ENCODE measurements at regions not wholly inside any gene's neighbourhood (a gene's known extent, or its start where the extent isn't known, plus 50 kb on each side); places are given as distances from the start of the nearest gene placed in this dataset.

- no peak for DNase-seq
Observed at GRCh38 chr14:97457575-97458085, 660.4 kb downstream of the VRK1 start.

DNA sequence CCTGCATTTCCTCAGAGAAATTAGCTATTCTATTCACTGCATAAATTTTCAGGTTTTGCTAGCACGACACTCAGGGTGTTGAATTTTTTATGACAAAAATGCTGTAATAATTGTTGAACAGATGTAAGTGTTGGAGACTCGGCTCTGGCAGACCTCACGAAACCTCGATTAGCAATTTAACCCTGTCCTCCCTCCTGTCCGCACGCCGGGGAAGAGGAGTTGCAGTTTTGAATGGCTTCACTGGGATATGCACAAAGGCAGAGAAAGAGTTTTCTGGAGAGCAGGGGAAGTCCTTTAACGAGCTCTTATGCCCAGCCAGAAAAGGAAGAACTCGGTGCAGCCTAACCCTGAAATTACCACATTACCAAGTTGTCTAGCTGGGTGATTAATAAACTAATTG is 661.1 kb downstream of the VRK1 start:
- no peak for DNase-seq

- no peak for DNase-seq
Observed at GRCh38 chr14:97458661-97459579, 661.7 kb downstream of the VRK1 start.

DNA sequence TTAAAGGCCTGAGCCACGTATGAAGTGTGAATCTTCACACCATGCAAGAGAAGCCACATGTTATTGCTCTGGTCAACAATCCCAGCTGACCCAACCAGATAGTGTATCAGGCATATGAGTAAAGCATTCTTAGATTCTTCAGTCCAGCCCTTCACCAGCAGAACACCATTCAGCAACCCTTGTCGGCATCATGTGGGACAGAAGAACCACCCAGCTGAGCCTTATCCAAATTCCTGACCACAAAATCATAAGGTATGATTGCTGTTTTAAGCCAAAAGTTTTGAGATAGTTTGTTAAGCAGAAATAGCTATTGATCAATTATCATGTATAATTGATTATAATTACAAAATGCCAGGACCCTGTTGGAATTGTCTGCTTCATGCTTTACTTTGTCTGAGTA is 664.9 kb downstream of the VRK1 start:
- DNase-seq = no peak

DNA sequence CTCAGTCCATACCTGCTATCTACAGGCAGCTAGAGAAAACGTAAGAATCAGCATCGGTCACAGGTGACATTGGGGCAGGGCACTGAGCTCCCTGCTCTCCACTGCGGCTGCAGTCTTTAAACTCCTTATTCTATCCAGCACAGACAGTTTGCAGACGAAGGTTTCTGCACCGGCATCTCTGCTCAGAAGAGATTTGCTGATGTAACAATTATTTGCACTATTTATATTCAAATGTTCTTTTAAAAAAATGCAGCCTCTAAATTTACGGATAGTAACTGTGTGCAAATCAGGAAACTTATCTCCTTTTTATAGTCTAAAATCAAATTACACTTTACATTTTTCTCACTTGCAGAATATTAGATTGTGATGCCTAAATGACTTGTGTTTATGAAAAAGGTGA is 671.0 kb downstream of the VRK1 start:
- no peak for DNase-seq

GRCh38 chr14:97477353-97477752 is 680.2 kb downstream of the VRK1 start:
- no peak for DNase-seq

GRCh38 chr14:97485201-97485600 is 688.0 kb downstream of the VRK1 start:
- no peak for DNase-seq

DNA sequence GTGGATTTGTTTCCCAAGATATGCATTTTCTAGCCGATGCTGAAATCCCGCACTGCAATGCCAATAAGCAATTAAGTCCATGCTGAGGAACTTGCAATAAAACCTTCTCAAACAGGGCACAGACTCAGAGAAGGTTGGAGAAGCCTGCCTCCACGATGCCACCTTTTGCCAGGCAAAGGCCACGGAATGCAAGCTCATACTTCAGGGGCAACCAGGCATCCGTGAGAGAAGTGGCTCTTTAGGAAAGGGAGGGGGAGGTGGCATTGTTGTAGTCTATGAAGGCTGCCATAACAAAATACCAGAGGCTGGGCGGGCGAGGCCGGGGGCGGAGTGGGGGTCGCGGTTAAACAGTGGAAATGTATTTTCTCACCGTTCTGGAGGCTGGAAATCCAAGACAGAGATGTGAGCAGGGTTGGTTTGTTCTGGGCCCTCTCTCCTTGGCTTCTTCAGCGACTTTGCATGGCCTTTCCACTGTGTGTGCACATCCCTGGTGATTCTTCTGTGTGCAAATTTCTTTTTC is 689.5 kb downstream of the VRK1 start:
- DNase-seq = no peak

DNA sequence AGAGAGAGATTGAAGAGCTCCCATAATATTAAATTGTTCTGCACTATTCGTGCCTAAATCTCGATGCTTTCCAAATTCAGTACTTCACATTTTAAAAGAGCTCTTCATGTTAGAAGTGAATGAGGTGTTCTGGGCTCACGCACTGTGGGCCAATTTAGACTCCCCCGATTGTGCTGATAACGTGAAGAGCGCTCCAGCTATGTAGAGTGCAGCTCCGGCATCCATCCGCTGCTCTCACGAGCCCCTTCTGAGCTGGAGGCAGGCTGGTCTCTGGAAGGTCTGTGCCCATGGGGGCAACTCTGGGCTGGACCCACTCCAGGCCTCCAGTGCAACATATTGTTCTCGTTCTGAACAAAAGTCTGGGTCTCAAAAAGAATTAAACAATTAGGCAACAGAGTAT is 692.6 kb downstream of the VRK1 start:
- no peak for DNase-seq

GRCh38 chr14:97490521-97491070 is 693.4 kb downstream of the VRK1 start:
- DNase-seq = no peak

- no peak for DNase-seq
Observed at GRCh38 chr14:97491697-97492096, 694.5 kb downstream of the VRK1 start.

GRCh38 chr14:97499790-97500481 is 702.8 kb downstream of the VRK1 start:
- DNase-seq = no peak

- no peak for DNase-seq
Observed at GRCh38 chr14:97506626-97507025, 709.4 kb downstream of the VRK1 start.

- no peak for DNase-seq
Observed at GRCh38 chr14:97513891-97514290, 716.7 kb downstream of the VRK1 start.

DNA sequence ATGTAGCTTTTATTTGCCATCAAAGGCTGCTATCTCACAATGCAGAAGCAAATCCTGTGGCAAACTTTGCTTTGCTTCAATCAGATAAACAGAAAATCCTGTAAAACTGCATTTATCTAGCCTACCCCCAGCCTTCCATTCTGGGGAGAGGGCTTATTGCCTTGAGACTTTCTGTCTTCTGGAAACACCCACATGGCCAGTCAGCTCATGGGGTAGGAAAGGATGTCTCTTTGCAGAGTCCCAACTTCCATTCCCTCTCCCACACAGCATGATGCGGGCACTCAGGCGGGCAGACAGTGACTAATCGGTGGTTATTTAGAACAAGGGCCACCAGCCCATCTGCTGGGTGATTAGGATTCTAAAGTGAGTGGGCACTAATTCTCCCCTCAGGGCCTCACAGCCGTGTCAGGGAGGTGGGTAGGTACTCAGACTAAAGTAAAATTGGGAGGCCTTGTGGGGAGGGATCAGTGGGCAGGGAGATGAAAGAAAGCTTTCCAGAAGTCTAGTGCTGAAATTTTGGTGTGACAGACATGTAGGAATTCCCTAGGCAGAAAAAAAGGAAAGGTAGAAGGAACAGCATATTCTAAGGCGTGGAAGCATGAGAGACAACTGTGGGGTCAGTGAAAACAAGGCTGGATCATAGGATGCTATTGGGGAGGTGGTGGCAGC is 720.5 kb downstream of the VRK1 start:
- no peak for DNase-seq

GRCh38 chr14:97523936-97524335 is 726.8 kb downstream of the VRK1 start:
- DNase-seq = no peak

- DNase-seq = no peak
Observed at GRCh38 chr14:97524589-97525319, 727.6 kb downstream of the VRK1 start.

DNA sequence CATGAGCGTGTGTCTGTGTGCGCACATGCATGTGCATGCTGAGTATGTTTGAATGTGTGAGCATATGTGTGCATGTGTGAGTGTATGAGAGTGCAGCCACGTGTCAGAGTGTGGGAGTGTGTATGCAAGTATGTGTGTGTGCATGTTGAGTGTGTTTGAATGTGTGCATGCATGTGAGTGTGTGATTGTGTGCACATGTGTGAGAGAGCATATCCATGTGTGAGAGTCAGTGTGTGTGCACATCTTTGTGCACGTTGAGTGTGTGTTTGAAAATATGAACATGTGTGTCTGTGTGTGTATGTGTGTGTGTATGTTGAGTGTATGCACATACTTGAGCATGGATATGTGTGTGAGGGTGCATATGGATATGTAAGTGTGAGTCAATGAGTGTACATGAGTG is 730.8 kb downstream of the VRK1 start:
- no peak for DNase-seq

DNA sequence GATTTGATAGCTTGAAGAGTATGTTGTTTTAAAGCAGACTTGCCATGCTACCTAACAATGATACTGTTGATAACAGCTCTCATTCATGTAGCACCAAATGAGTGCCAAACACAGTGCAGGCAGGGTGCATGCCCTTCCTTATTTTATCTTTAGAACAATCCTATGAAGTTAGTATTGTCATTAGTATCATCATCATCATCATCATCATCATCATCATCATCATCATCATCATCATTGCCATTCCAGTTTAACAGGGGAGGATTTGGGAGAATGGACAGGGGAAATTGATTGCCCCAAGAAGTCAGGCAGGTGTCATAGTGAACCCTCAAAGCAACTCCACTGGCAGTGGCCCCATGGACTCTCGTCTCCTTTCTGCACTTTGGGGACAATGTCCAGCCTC is 734.9 kb downstream of the VRK1 start:
- no peak for DNase-seq

- DNase-seq = no peak
Observed at GRCh38 chr14:97536421-97536820, 739.2 kb downstream of the VRK1 start.

GRCh38 chr14:97538749-97539410 is 741.7 kb downstream of the VRK1 start:
- no peak for DNase-seq

DNA sequence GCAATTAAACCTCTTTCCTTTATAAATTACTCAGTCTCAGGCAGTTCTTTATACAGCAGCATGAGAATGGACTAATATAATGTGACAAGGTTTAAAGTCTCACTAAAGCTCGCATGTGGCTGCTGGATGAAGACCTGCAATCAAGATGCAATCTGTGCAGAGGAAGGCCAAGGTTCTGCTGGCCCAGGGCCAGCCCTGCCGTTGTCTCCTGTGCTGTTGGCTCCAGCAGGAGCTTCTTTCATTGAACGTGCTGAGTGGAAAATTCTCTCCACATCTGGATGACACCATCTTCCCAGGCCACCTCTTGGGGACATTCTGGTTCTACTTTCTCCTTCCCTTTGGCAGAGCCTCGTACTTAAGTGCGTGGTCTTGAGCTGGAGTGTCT is 742.2 kb downstream of the VRK1 start:
- no peak for DNase-seq

Measured in OCI-M1 (cell line).